CD14-positive monocyte (primary cell): ENCODE measurements at regions not wholly inside any gene's neighbourhood (a gene's known extent, or its start where the extent isn't known, plus 50 kb on each side); places are given as distances from the start of the nearest gene placed in this dataset.

Experiments
- DNase-seq, 3 donors: peaks; one replicate each; pipeline ENCODE4 v3.0.0-alpha.2; 2011 to 2022
- H2AFZ ChIP-seq: 2 replicates; pipeline ENCODE4 v1.6.0; 2012; ENCODE audit warnings: mild to moderate bottlenecking, low read depth, low read length, inconsistent platforms; ENCODE audit not compliant: insufficient read depth, poor library complexity, severe bottlenecking
- H3K27ac ChIP-seq, 2 donors: 1 replicate in 1 of 2; 2 replicates in 1 of 2; pipeline ENCODE4 v1.5.1; 2012 to 2013; ENCODE audit warnings: low read length in 2 of 2, control low read depth in 1 of 2, inconsistent platforms in 1 of 2, low read depth in 1 of 2, mild to moderate bottlenecking in 1 of 2
- H3K27me3 ChIP-seq, 2 donors: one replicate each; pipeline versions ENCODE4 v1.6.0 to v1.6.1; 2011 to 2013; ENCODE audit warnings: low read length in 2 of 2; ENCODE audit not compliant: control insufficient read depth in 2 of 2, insufficient read depth in 2 of 2
- H3K36me3 ChIP-seq, 2 donors: replicated peaks in 1 of 2; 1 replicate in 1 of 2; 2 replicates in 1 of 2; pipeline versions ENCODE4 v1.5.1 to v1.6.1; 2012 to 2013; ENCODE audit warnings: low read length in 2 of 2, control low read depth in 1 of 2, inconsistent platforms in 1 of 2, mild to moderate bottlenecking in 1 of 2; ENCODE audit not compliant: insufficient read depth in 2 of 2, control insufficient read depth in 1 of 2
- H3K4me1 ChIP-seq, 2 donors: 1 replicate in 1 of 2; 2 replicates in 1 of 2; pipeline versions ENCODE4 v1.5.1 to v1.6.1; 2012 to 2013; ENCODE audit warnings: low read length in 2 of 2, control low read depth in 1 of 2, inconsistent platforms in 1 of 2, mild to moderate bottlenecking in 1 of 2, moderate library complexity in 1 of 2; ENCODE audit not compliant: insufficient read depth in 2 of 2, control insufficient read depth in 1 of 2
- H3K4me2 ChIP-seq: replicated peaks from 2 replicates; pipeline ENCODE3; 2012; ENCODE audit warnings: low read length, moderate library complexity, mild to moderate bottlenecking; ENCODE audit not compliant: poor library complexity, severe bottlenecking; ENCODE audit errors: extremely low read depth
- H3K4me3 ChIP-seq, 3 experiments: fragments of 200-600 bp in 1 of 3; sonication (generic) in 1 of 3; replicated peaks in 1 of 3; 1 replicate in 2 of 3; 2 replicates in 1 of 3; pipeline ENCODE4 v1.5.1; 2011 to 2013; ENCODE audit warnings: low read length in 3 of 3, mild to moderate bottlenecking in 3 of 3, control low read depth in 2 of 3, low read depth in 2 of 3, inconsistent platforms in 1 of 3, moderate library complexity in 1 of 3
- H3K79me2 ChIP-seq: 2 replicates; pipeline ENCODE4 v1.6.0; 2012; ENCODE audit warnings: mild to moderate bottlenecking, control low read depth, inconsistent platforms, low read length, moderate library complexity; ENCODE audit not compliant: insufficient read depth
- H3K9ac ChIP-seq: 2 replicates; pipeline ENCODE4 v1.6.0; 2017; ENCODE audit warnings: low read length, mild to moderate bottlenecking; ENCODE audit not compliant: insufficient read depth, poor library complexity, severe bottlenecking
- H3K9me3 ChIP-seq, 2 donors: replicated peaks in 1 of 2; 1 replicate in 1 of 2; 2 replicates in 1 of 2; pipeline versions ENCODE4 v1.5.1 to v1.6.1; 2012 to 2013; ENCODE audit warnings: low read length in 2 of 2, control low read depth in 1 of 2; ENCODE audit not compliant: control insufficient read depth in 1 of 2, insufficient read depth in 1 of 2
- H4K20me1 ChIP-seq: 2 replicates; pipeline ENCODE4 v1.6.0; 2012; ENCODE audit warnings: mild to moderate bottlenecking, low read length, control low read depth, moderate library complexity; ENCODE audit not compliant: insufficient read depth
- H3K27ac Mint-ChIP-seq, 7 donors: one replicate each; pipeline ENCODE4 v1.8.0; 2020; ENCODE audit warnings: mild to moderate bottlenecking in 7 of 7, mixed read lengths in 7 of 7, moderate library complexity in 6 of 7, inconsistent platforms in 2 of 7
- H3K27me3 Mint-ChIP-seq, 3 donors: one replicate each; pipeline ENCODE4 v1.8.0; 2021 to 2022; ENCODE audit warnings: low read depth in 3 of 3, mild to moderate bottlenecking in 3 of 3, mixed read lengths in 3 of 3, moderate library complexity in 3 of 3, inconsistent platforms in 1 of 3
- H3K36me3 Mint-ChIP-seq, 2 donors: one replicate each; pipeline ENCODE4 v1.8.0; 2020; ENCODE audit warnings: mixed read lengths in 2 of 2, inconsistent platforms in 1 of 2, mild to moderate bottlenecking in 1 of 2
- H3K4me1 Mint-ChIP-seq: one replicate; pipeline ENCODE4 v1.8.0; 2020; ENCODE audit warnings: mild to moderate bottlenecking, mixed read lengths
- H3K4me3 Mint-ChIP-seq, 2 donors: one replicate each; pipeline ENCODE4 v1.8.0; 2020; ENCODE audit warnings: mild to moderate bottlenecking in 2 of 2, mixed read lengths in 2 of 2, moderate library complexity in 1 of 2
- H3K9me3 Mint-ChIP-seq, 7 donors: one replicate each; pipeline ENCODE4 v1.8.0; 2020 to 2022; ENCODE audit warnings: mixed read lengths in 7 of 7, mild to moderate bottlenecking in 6 of 7, moderate library complexity in 6 of 7, inconsistent platforms in 2 of 7
- CTCF ChIP-seq: fragments of 200-600 bp; IDR thresholded peaks from one replicate; pipeline ENCODE4 v1.8.0; 2022; ENCODE audit warnings: antibody characterized with exemption, mild to moderate bottlenecking
- WGBS: methylation state at CpG from one replicate; pipeline ENCODE4 v1.1.5; 2013; ENCODE audit warnings: missing lambda C conversion rate; ENCODE audit not compliant: insufficient coverage; 5-methylcytosine and 5-hydroxymethylcytosine counted together
- intact Hi-C, 2 donors: fragments of 100-400 bp; cut with micrococcal nuclease; formaldehyde crosslinking; loops; one replicate each; pipeline versions ENCODE4 v1.15.0 to v1.15.1; 2023

GRCh38 chr18:30086351-30086750 lies 956.2 kb downstream of the DSC3 start:
- H3K79me2 ChIP-seq, result no peaks in the 10 kb centered on the region
- Mint-ChIP-seq H3K4me3 (no peak overlapping the region), H3K9me3 (peaks cover 0 to 6% (median 1%) of the 10 kb centered on the region in 7 donors), H3K36me3 (no peaks in the 10 kb centered on the region), H3K27me3 (no peaks in the 10 kb centered on the region), H3K4me1 (no peaks in the 10 kb centered on the region), H3K27ac (no peak overlapping the region)
- no peaks in the 10 kb centered on the region for H3K27me3 ChIP-seq
- no peaks in the 10 kb centered on the region for H3K36me3 ChIP-seq
- intact Hi-C loops, result no loop called here
- H2AFZ ChIP-seq, result no peak overlapping the region
- no peak for TF ChIP-seq CTCF
- no peak overlapping the region for H3K4me3 ChIP-seq
- no CpG with 5 or more reads among the region's 1 CpG for WGBS
- H3K4me2 ChIP-seq, result no peak overlapping the region
- H3K27ac ChIP-seq, result no peak overlapping the region
- DNase-seq, result no peak
- no peaks in the 10 kb centered on the region for H4K20me1 ChIP-seq
- H3K9ac ChIP-seq, result no peak overlapping the region
- H3K4me1 ChIP-seq, result no peaks in the 10 kb centered on the region
- H3K9me3 ChIP-seq, result peaks cover 7 to 13% of the 10 kb centered on the region in 2 donors

GRCh38 chr18:30081122-30081521 lies 961.4 kb downstream of the DSC3 start:
- no peak overlapping the region for H3K4me2 ChIP-seq
- peaks cover 11 to 13% of the 10 kb centered on the region in 2 donors for H3K9me3 ChIP-seq
- no peak overlapping the region for H3K4me3 ChIP-seq
- no peaks in the 10 kb centered on the region for H3K36me3 ChIP-seq
- no peaks in the 10 kb centered on the region for H3K36me3 Mint-ChIP-seq
- H3K27ac ChIP-seq, result no peak overlapping the region
- H3K9ac ChIP-seq, result no peak overlapping the region
- H4K20me1 ChIP-seq, result no peaks in the 10 kb centered on the region
- H2AFZ ChIP-seq, result no peak overlapping the region
- DNase-seq, result no peak
- H3K27me3 Mint-ChIP-seq, result no peaks in the 10 kb centered on the region
- H3K27ac Mint-ChIP-seq, result no peak overlapping the region
- TF ChIP-seq CTCF, result no peak
- intact Hi-C loops, result no loop called here
- no peaks in the 10 kb centered on the region for H3K79me2 ChIP-seq
- no peaks in the 10 kb centered on the region for H3K27me3 ChIP-seq
- no peak overlapping the region for H3K4me3 Mint-ChIP-seq
- H3K4me1 ChIP-seq, result no peaks in the 10 kb centered on the region
- no peaks in the 10 kb centered on the region for H3K4me1 Mint-ChIP-seq
- peaks cover 0 to 6% (median 0%) of the 10 kb centered on the region in 7 donors for H3K9me3 Mint-ChIP-seq
